ENCODE measurements at regions not wholly inside any gene's neighbourhood (a gene's known extent, or its start where the extent isn't known, plus 50 kb on each side); places are given as distances from the start of the nearest gene placed in this dataset.

DNA sequence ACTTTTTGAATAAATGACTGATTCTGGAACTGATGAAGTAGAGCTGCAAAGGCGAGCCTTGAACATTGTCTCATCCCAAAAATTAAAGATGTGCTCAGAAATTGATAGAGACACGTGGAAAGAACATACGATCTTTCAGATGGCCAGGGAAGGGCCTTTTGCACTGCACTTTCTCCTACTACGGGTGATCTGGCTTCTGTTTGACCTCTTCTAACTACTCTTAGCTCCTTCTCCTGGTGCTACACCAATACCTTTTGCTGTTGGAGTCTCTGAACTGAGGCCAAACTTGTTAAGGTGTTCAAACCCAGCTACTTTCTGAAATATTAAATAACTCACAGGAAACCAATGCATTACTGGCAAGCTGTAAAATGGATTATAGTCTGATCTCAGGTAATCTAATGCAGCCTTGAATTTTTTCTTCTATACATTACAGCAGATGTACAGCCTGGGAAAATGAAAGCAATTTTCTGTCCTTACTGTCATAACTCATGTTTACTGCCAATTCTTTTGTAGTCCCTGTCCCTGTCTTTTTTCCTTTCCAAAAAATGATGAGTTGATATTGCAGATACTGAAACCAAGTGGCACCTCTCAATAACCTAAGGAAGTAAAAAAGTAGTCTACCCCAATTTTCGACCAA is 1086.1 kb upstream of the CNTN5 start:
- no peak for DNase-seq (ENCODE audit: low spot score)
- no peak overlapping the region for H3K27ac ChIP-seq (ENCODE audit: low read depth, low read length, poor library complexity, severe bottlenecking)
- no TSS peak for BruUV-seq (replicated peaks)
- no peaks in the 10 kb centered on the region for H3K27me3 ChIP-seq (replicated peaks; ENCODE audit: insufficient read depth, low read depth, low read length, poor library complexity)
- no peaks in the 10 kb centered on the region for H3K9me3 ChIP-seq (ENCODE audit: low read depth, low read length, poor library complexity, severe bottlenecking)
- TF ChIP-seq EZH2 (IDR thresholded peaks at IDR 0.05; ENCODE audit: borderline replicate concordance, low read depth, low read length, poor library complexity, severe bottlenecking): no peak
- TF ChIP-seq, protein P1, sequence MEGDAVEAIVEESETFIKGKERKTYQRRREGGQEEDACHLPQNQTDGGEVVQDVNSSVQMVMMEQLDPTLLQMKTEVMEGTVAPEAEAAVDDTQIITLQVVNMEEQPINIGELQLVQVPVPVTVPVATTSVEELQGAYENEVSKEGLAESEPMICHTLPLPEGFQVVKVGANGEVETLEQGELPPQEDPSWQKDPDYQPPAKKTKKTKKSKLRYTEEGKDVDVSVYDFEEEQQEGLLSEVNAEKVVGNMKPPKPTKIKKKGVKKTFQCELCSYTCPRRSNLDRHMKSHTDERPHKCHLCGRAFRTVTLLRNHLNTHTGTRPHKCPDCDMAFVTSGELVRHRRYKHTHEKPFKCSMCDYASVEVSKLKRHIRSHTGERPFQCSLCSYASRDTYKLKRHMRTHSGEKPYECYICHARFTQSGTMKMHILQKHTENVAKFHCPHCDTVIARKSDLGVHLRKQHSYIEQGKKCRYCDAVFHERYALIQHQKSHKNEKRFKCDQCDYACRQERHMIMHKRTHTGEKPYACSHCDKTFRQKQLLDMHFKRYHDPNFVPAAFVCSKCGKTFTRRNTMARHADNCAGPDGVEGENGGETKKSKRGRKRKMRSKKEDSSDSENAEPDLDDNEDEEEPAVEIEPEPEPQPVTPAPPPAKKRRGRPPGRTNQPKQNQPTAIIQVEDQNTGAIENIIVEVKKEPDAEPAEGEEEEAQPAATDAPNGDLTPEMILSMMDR (conservative IDR thresholded peaks at IDR 0.05; ENCODE audit: low read depth, low read length): no peak
- POLR2A ChIA-PET (ENCODE audit: low non-redundant PET): no interaction called here
- no peak overlapping the region for H3K4me3 ChIP-seq (ENCODE audit: low read depth, low read length, poor library complexity, severe bottlenecking)
- no peaks in the 10 kb centered on the region for H3K36me3 ChIP-seq (ENCODE audit: insufficient read depth, low read length, poor library complexity, severe bottlenecking)
- no peaks in the 10 kb centered on the region for H3K4me1 ChIP-seq (ENCODE audit: insufficient read depth, low read length, poor library complexity, severe bottlenecking)
- CTCF ChIA-PET: no interaction called here
- intact Hi-C loops (cut with micrococcal nuclease; ENCODE audit: unreplicated experiment): no loop called here

DNA sequence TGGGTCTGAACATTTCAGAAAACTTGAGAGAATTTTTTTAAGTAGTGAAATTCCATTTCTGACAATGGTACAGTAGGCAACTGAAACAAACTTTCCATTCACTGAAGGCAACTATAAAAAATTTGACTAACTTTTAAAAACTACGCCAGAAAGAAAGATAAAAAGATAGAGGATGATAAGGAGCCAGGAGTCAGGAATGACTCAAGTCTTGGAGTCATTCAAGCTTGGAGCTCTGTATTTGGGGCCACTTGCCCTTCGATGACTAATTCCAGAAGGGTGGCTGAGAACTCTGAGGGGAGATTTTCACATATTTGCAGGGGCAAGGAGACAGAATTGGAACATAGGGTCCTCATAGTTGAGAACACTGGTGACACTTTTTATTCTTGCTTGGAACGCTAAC is 1083.2 kb upstream of the CNTN5 start:
- H3K27ac ChIP-seq (ENCODE audit: low read depth, low read length, poor library complexity, severe bottlenecking): no peak overlapping the region
- no peak for DNase-seq (ENCODE audit: low spot score)
- POLR2A ChIA-PET (ENCODE audit: low non-redundant PET): no interaction called here

DNA sequence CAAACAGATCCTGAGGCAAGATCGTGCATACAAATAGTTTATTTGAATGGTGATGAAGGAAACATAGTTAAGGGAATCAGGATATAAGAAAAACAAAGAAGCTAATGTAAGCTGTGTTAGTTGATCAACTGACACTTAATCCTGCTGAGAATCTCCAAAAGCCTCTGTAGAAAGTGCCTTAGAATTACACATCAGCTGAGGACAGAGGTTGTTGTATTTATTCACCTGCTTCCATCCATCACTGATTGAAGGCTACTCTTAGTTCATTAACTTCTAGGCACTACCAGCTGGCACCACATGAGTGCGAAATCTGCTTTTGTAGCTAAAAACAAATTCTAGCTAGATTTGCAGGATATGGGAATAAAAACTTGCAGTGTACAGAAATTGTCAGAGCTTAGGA is 1082.0 kb upstream of the CNTN5 start:
- BruUV-seq (replicated peaks): no TSS peak
- no peak overlapping the region for H3K27ac ChIP-seq (ENCODE audit: low read depth, low read length, poor library complexity, severe bottlenecking)
- H3K27me3 ChIP-seq (replicated peaks; ENCODE audit: insufficient read depth, low read depth, low read length, poor library complexity): no peaks in the 10 kb centered on the region
- DNase-seq (ENCODE audit: low spot score): no peak
- no peaks in the 10 kb centered on the region for H3K9me3 ChIP-seq (ENCODE audit: low read depth, low read length, poor library complexity, severe bottlenecking)
- ChIA-PET CTCF (no interaction called here), POLR2A (ENCODE audit: low non-redundant PET) (no interaction called here)
- no peaks in the 10 kb centered on the region for H3K4me1 ChIP-seq (ENCODE audit: insufficient read depth, low read length, poor library complexity, severe bottlenecking)
- TF ChIP-seq EZH2 (IDR thresholded peaks at IDR 0.05; ENCODE audit: borderline replicate concordance, low read depth, low read length, poor library complexity, severe bottlenecking): no peak
- TF ChIP-seq, protein P1 (conservative IDR thresholded peaks at IDR 0.05; ENCODE audit: low read depth, low read length): no peak
- intact Hi-C loops (cut with micrococcal nuclease; ENCODE audit: unreplicated experiment): no loop called here
- no peak overlapping the region for H3K4me3 ChIP-seq (ENCODE audit: low read depth, low read length, poor library complexity, severe bottlenecking)
- H3K36me3 ChIP-seq (ENCODE audit: insufficient read depth, low read length, poor library complexity, severe bottlenecking): no peaks in the 10 kb centered on the region

More for the DNA sequence above, 1083.2 kb upstream of the CNTN5 start:
- Histone ChIP-seq H3K4me1 (ENCODE audit: insufficient read depth, low read length, poor library complexity, severe bottlenecking) (no peaks in the 10 kb centered on the region), H3K9me3 (ENCODE audit: low read depth, low read length, poor library complexity, severe bottlenecking) (no peaks in the 10 kb centered on the region), H3K27me3 (replicated peaks; ENCODE audit: insufficient read depth, low read depth, low read length, poor library complexity) (no peaks in the 10 kb centered on the region), H3K4me3 (ENCODE audit: low read depth, low read length, poor library complexity, severe bottlenecking) (no peak overlapping the region), H3K36me3 (ENCODE audit: insufficient read depth, low read length, poor library complexity, severe bottlenecking) (no peaks in the 10 kb centered on the region)
- TF ChIP-seq, protein P1 (conservative IDR thresholded peaks at IDR 0.05; ENCODE audit: low read depth, low read length): no peak
- TF ChIP-seq EZH2 (IDR thresholded peaks at IDR 0.05; ENCODE audit: borderline replicate concordance, low read depth, low read length, poor library complexity, severe bottlenecking): no peak
- intact Hi-C loops (cut with micrococcal nuclease; ENCODE audit: unreplicated experiment): no loop called here
- CTCF ChIA-PET: no interaction called here
- no TSS peak for BruUV-seq (replicated peaks)

All from A673 (cell line).